ENCODE measurements at regions not wholly inside any gene's neighbourhood (a gene's known extent, or its start where the extent isn't known, plus 50 kb on each side); places are given as distances from the start of the nearest gene placed in this dataset.

GRCh38 chr12:87921621-87922020 lies 107.6 kb downstream of the C12orf50 start:
- DNase-seq (ENCODE audit: low spot score) = no peak
- no peak overlapping the region for H3K4me3 ChIP-seq
- TF ChIP-seq, protein P1, sequence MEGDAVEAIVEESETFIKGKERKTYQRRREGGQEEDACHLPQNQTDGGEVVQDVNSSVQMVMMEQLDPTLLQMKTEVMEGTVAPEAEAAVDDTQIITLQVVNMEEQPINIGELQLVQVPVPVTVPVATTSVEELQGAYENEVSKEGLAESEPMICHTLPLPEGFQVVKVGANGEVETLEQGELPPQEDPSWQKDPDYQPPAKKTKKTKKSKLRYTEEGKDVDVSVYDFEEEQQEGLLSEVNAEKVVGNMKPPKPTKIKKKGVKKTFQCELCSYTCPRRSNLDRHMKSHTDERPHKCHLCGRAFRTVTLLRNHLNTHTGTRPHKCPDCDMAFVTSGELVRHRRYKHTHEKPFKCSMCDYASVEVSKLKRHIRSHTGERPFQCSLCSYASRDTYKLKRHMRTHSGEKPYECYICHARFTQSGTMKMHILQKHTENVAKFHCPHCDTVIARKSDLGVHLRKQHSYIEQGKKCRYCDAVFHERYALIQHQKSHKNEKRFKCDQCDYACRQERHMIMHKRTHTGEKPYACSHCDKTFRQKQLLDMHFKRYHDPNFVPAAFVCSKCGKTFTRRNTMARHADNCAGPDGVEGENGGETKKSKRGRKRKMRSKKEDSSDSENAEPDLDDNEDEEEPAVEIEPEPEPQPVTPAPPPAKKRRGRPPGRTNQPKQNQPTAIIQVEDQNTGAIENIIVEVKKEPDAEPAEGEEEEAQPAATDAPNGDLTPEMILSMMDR (IDR thresholded peaks at IDR 0.05) = no peak
- H3K27ac ChIP-seq = no peak overlapping the region

- H3K27ac ChIP-seq = no peak overlapping the region
- no peak for DNase-seq (ENCODE audit: low spot score)
- TF ChIP-seq, protein P1 (IDR thresholded peaks at IDR 0.05) = no peak
- H3K4me3 ChIP-seq = no peak overlapping the region
Measured at GRCh38 chr12:87920139-87920538, 109.1 kb downstream of the C12orf50 start.

GRCh38 chr12:87901457-87901856 lies 127.7 kb downstream of the C12orf50 start:
- no peak overlapping the region for H3K27ac ChIP-seq
- no peak overlapping the region for H3K4me3 ChIP-seq
- TF ChIP-seq, protein P1 (IDR thresholded peaks at IDR 0.05) = no peak
- DNase-seq (ENCODE audit: low spot score) = no peak

DNA sequence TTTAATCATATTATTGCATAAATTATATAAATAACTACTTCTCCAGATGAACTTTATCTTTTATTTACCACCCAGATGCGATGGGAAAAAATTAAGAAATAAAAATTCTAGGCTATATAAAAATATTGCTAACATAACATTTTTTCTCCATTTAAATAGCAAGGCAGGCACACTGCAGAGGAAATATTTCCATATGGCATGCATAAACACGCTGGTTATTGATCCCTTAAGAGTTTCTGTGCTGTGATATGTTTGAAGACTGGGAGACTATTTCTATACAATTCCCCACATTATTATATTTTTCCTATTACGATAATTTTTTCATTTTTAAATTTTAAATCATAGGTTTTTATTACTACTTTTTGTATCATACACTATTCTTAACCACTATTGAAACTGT lies 131.5 kb downstream of the C12orf50 start:
- Histone ChIP-seq H3K4me3 (no peak overlapping the region), H3K27ac (no peak overlapping the region)
- TF ChIP-seq, protein P1 (IDR thresholded peaks at IDR 0.05) = no peak
- no peak for DNase-seq (ENCODE audit: low spot score)

GRCh38 chr12:87883806-87884205 lies 145.4 kb downstream of the C12orf50 start:
- H3K27ac ChIP-seq = no peak overlapping the region
- DNase-seq (ENCODE audit: low spot score) = no peak
- TF ChIP-seq, protein P1 (IDR thresholded peaks at IDR 0.05) = no peak
- H3K4me3 ChIP-seq = no peak overlapping the region

- DNase-seq (ENCODE audit: low spot score) = no peak
- H3K27ac ChIP-seq = no peak overlapping the region
- TF ChIP-seq, protein P1 (IDR thresholded peaks at IDR 0.05) = no peak
- H3K4me3 ChIP-seq = no peak overlapping the region
Measured at GRCh38 chr12:87879141-87879540, 150.1 kb downstream of the C12orf50 start.

DNA sequence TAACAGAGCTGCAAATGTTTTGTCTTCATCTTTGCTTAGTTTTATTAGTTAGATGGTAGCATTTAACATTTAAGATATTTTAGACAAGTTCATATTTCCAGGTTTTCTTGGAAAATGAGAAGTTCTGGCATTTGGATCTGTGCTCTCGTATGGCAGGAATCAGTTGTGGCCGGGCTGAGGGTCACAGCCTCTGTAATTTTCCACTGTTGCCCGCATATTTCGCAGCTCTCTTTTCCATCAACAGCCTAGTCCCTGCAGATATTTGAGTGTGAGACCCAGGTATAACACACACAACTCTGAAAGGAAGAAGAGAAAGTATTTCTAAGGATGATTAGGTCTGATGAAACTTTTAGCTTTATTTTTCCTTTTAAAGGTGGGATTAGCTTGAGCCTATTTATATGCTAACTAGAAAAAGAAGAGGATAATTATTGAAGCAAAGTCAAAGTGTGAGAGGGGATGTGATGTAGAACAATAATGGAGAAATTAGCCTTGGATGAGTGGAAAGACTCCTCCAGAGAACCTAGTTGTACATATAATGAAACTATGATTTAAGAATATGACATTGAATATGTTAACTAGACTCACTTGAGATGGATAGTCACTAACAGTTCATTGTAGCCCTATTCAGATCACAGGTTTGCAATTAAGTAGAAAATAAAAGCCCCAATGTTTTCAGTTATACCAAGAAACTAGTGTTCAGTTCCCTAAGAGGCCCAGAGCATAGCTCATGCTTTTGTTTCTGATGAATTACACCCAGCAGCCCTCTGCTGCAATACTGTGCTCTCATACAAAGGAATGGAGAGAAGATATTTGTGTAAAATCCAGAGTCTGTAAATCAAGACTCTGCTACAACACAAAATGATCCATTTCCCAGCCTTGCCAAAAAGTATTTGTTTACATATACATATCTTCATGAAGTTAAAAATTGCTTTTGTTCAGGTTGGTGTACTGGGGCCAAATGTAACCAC lies 158.4 kb downstream of the C12orf50 start:
- no peak for DNase-seq (ENCODE audit: low spot score)
- no peak overlapping the region for H3K4me3 ChIP-seq
- TF ChIP-seq, protein P1 (IDR thresholded peaks at IDR 0.05) = no peak

More for the DNA sequence above, 158.4 kb downstream of the C12orf50 start:
- no peak overlapping the region for H3K27ac ChIP-seq

Measured in coronary artery (tissue), 2 donors.